Retina (tissue), 1 donor: ENCODE measurements at regions not wholly inside any gene's neighbourhood (a gene's known extent, or its start where the extent isn't known, plus 50 kb on each side); places are given as distances from the start of the nearest gene placed in this dataset.

Experiments
- DNase-seq: peaks from one replicate; pipeline ENCODE4 v3.0.0-alpha.2; 2016

DNA sequence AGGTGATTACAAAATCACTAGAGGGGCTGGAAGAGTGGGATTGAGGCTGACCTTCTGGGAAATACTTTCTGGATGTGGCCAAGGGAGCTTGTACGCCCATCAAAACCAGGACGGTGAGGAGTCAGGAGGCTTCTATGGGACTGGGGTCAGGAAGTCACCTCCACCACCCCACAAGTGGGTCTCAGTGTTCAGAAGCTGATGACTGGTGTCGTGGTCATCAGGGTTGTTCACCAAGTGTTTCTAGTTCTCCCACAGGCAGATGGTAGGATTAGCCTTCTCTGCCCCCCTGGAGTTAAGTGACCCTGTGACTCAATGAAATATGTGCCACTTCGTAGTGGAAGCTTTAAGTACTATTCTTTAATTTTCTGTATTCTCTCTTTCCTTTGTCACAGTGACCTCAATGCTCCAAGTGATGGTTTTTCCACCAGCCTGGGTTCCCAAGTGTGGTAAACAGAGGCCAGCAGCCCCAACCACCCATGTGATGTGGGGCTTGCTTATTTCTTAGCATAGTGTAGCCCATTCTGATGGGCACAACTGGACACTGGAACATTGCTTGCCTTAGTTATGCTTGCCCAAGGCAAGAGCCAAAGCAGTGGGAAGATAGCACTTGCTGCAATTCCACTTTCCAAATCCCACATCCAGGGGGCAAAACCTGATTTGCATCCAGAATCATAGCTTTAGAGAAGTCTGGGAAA is 258.8 kb downstream of the CYP26B1 start:
- no peak for DNase-seq

DNA sequence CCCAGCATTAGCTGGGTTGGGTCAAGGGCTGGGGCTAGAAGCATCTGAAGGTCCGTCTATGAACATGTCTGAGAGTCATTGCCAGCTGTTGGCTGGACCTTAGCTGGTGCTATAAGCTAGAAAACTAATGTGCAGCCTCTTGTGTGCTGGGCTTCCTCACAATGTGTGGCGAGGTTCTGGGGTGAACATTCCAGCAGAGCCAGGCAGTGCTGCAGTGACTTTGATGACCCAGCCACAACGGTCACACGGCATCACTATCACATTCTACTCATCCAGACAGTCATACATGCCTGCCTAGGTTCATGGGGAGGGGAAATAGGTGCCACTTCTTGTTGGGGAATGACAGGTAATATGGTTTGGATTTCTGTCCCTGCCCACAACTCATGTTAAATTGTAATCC is 260.5 kb downstream of the CYP26B1 start:
- no peak for DNase-seq

DNA sequence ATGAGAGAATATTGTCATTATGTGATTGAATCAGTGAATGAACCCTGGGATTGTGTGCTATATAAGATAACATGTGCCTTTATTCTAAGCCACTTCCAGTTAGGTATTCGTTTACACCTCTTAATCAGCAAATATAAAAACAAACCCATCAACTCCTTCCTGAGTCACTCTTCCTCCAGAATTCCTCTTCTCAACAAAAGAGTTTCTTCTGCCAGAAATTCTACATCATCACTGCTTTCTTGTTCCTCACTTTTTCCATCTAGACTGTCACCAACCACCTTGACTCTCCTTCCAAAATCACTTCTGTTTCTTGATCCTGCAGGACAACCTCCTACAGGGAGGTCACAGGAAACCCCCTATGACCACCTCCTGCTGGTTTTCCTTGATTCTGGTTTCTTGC is 261.4 kb downstream of the CYP26B1 start:
- DNase-seq: no peak

DNA sequence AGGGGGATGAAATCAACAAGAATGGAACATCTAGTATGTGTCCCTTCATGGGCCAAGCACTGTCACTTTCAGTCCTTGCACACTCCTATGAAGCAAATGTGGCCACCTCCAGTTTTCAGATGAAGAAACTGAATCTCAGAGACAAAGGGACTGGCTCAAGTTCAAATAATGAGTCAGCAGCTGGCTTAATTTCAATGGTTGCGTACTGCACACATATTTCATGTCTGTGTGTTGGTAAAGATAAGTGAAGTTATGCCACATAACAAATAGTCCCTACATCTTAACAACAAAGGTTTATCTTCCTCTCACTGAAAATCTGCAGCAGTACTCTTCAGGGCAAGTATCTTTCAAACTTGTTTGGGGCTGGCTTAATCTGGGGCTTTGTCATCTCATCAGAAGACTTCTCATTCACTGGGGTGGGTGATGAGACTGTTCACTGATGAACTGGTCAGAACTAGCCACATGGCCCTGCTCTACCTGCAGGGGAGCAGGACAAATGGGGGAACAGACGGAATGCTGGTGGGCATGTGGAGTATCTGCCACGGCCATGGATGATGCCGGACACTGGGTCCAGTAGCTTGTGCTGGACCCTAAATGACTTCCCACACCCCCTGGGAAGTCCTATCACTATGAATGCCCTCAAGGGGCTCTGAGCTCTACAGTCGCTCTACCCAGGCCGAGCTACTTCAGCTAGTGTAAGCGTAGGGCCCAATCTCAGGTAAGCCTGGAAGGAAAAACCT is 263.2 kb downstream of the CYP26B1 start:
- no peak for DNase-seq

DNA sequence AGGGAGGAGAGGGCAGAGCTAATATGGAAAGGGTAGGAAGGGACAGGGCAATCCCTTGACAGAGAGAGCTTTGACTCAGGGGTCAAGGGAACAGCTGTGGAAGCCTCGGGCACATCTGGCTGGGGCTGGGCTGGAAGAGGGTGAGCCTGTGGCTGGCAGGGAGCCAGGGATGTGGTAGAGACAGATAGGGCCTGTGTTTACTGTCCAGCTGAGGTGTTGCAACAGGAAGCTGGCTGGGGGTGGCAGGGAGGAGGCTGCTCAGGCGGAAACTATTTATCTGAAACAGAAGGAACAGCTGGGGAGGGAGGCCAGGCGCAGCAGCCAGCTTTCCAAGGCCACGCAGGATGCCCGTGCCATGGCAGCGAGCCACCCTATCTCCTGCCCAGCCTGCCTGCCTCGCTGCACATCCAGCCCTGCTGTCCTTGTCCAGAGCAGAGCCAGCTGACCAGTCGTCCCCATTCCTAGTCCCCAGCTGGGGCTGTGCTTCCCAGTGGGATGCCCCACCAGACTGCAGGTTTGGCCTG is 264.7 kb downstream of the CYP26B1 start:
- DNase-seq: peak; percentile 21

DNA sequence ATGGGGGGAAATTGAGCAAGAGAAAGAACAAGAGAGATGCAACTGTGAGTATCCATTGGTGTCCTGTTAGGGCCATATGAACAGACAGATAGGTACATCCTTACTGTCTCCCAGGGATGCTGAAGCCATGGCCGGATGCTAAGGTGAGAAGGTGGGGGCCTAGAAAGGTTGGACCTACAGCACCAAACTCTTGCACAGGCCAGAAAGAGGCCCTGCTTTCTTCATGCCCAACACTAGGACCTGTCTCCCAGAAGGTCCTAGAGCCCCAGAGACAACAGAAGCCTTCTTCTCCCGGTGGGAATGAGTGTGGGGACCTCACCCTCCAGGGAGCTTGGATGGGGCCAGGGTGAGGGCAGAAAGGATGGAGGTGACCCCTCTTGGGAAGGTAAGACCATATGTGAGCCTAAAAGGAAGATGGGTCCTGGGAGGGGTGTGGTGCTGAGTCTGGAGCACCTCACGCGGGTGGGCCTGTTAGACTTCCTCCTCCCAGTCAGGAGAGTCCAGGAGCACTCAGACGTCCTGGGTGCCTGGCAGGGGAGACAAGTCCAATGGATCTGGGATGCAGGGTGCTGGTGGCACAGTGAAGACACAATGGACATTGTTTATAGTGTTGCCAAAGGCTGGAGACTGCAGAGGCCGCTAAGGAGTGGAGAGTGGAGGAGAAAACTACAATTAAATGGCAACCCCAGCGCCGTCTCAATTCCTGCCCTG is 265.3 kb downstream of the CYP26B1 start:
- DNase-seq: no peak

DNA sequence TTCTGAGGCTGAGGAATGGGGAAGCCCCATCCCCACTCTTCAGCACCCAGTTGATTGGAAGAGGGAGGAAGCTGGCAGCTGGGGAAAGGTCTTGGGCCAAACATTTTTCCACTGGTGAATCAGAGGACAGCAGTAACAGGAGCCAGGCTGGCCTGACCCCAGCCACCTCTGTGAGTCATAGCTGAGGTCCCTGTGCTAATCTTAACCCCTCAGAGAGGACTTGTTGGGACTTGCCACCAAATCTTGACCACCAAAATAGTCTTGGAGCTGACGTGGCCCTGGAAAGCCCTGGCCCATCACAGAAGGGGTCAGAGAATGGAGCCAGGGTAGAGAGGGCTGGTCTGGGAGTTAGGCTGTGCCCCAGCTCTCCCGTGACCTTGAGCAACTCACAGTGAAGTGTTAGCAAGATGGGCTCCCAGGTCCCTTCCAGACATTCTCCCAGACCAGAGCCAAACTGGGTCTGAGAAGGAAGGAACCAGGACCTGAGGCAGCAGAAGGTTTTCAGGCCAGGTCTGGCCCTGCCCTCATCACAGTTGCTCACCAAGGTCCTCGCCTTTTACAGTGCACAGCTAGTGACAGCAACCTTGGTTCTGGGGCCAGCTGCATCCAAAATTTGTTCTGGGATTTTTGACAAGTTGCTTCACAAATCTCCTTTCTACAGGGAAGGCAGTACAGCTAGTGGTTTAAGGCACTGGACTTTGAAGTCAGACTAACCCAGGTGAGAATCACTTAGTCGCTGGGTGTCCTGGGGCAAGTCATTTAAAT is 266.6 kb downstream of the CYP26B1 start:
- no peak for DNase-seq

DNA sequence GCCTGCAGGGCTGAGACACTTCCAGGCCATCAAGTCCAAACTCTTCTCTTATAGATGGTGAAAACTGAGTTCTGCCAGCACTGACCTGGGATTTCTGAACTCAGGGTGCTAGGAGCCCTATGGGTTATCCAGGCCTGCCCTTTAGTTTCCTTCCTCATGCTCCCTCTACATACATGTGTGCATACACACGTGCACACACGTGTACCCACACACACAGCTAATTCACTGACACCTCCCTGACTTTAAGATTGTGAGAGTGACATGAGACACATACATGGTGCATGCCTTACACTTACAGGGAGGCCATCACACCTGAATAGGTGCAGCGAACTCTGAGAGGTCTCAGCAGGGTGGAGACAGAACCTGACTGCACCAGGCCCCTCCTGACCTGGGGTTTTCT is 267.4 kb downstream of the CYP26B1 start:
- DNase-seq: no peak

DNA sequence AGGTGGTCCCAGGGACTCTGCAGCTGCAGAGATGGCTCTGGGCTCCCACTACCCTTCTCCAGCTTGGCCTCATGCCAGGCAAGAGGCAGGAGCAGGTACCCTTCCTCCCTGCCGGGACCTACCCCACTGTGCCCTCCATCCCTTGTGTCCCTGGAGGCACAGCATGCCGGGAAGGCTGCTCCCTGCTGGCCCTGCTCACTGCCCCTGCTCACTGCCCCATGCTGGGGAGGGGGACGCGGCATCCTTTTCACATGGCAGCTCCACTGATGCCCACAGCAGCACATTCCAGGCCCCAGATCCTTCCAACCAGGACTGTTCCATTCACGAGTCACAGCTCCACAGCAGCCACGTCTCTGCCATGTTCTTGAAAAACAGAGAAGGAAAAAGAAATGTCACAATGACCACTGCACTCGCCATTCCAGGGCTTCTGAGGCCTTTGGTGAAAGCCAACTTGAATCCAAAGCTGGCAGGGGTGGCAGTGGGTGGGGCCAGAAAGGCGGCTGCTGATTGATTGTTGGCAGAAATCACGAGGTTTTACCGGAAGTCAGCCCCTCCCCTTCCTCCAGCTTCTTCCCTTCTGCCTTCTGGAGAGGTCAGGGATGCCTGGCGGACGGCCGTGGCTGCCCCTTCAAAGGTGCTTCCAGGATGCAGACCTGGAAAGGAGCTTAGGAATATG is 268.0 kb downstream of the CYP26B1 start:
- peak; percentile 15 for DNase-seq

DNA sequence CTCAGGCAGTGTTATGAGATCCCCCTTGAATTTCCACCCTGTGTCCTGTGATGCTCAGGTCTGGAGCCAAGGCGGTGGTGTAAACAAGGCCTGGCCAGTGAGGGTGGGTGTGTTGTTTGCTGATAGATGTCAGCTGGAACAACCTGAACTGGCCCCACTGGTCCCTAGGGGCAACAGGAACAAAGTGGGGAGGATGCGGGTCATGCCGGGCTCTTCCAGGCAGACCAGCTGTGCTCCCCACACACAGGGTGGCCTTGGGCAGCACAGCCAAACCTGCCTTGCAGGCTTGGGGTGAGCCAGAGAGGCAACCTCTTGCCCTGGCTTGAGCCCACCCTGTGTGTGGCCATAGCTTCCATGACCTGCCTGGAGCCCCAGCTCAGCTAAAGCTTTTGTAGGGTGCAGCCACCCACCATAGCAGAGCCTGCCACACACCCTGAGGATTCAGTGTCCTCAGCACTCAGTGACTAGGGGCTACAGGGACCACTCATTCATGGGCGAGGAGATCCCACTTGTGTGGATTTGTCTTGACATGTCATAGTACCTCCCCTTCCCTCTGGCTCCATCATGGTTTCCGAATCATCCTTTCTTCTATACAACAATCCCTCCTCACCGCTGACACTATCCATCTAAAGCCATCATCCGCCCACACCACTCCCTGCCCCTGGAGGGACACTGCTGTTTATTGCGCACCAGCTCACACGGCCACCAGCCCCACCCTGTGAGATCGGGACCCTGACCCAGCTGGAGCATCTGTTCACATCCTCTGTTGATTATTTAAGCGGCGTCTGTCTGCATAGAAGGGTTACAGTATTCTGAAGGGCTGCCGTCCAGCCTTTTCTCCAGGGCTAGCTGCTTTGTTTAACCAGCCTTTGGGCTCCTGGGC is 268.8 kb downstream of the CYP26B1 start:
- peak; percentile 37 for DNase-seq

DNA sequence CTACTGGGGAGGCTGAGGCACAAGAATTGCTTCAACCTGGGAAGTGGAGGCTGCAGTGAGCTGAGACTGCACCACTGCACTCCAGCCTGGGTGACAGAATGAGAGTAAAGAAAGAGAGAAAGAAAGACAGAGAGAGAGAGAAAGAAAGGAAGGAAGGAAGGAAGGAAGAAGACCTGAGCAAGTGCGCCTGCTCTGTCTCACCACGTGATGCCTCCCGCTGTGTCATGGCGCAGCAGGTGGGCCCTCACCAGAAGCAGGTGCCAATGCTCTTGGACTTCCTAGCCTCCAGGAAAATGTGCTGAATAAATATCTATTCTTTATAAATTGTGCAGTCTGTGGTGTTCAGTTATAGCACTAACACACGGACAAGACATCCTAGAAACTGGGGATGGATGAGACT is 270.0 kb downstream of the CYP26B1 start:
- no peak for DNase-seq

DNA sequence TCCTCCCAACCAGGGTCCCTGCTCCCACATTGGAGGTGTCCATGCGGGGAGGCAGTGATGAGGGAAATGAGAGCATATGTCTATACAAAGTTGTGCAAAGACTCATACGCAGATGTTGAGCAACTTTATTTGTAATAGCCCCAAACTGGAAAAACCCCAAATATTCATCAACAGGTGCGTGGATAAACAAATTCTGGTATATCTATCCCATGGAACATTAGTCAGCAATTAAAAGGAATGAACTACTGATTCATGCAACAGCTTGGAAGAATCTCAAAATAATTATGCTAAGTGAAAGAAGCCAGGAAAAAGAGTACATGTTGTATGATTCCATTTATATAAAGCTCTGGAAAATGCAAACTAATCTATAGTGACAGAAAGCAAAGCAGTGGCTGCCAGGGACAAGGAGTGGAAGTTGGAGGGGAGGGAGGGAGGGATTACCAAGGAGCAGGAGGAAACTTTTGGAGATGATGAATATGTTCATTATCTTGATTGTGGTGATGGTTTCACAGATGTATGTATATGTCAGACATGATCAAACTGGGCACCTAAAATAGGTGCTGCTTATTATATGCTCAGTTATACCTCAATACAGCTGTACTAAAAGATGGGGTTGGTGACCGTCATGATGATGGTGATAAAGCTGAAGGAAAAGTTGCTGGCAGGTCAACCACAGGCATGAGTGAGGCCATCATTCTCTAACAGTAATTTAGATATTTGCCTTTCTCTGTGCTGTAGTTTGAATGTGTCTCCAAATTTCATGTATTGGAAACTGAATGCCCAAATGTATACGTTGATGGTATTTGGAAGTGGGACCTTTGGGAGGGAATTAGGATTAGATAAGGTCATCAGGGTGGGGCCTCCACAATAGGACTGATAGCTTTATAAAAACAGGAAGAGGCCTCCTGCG is 270.9 kb downstream of the CYP26B1 start:
- no peak for DNase-seq

DNA sequence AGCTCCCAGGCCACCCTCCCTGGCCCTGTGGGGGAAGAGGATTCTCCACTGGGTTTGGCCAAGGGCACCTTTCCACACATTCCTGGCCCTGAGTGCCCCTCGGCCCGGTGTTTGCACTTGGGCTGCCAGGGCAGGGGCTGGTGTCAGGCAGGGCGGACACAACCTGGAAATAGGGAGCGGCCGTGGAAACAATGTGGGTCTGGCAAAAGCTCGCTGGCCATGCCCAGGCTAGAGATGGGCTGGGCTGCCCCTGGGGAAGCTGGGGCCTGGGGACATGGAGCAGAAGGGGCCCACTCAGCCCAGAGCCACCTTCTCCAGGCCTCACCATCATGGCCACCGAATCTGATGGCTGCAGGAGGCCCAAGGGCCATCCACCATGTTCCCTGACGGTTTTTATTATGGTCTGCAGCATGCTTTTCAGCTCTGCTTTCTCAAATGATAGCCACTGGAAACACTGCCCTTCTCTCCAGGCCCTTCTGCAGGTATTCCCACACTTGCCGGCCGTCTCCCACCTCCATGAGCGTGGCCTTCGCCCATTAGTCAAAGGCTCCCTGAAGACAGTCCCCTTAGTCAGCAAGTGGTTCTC is 275.1 kb downstream of the CYP26B1 start:
- no peak for DNase-seq

DNA sequence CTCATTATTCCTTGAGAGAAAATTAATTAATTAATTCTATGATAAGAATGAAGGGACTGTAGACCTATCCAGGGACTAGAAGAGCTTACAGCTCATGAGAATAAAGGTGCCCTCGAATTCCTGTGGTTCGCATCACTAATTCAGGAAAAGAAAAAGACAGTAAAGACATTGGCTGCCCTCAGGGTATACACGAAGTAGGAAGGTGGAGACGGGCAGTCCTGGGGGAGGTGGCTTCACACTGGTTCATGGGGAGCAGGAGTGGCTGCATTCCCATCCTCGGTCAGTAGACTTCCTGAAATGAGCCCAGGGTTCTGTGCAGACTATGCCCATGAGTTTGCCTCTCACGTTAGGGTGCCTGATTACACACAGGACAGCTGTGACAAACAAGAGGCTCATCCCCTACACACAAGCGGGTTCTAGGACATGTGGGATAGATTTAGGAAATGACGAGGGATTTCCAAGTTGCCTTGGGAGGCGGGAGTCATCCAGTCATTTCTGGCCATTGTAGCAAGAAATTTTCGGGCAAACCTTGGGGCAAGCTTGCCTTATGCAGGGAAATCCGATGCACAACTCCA is 282.2 kb downstream of the CYP26B1 start:
- no peak for DNase-seq

DNA sequence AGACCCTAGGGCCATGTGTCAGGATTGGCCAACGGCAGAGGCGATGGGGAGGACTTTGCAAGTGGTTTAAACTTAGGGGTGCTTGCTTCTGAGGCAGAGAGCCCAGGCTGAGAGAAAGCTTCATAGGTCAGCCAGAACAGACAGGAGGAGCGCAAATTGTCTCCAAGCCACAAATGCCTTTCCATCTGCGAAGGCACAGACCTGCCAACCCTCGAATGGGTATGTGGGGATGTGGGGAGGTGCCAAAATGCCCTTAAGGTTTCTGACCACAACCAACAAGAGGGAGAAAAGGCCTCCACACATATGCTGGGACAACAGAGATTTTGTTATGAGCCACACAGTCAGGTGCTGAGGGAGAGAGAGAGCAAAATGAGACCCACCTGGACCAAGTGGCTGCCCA is 283.6 kb downstream of the CYP26B1 start:
- DNase-seq: no peak

DNA sequence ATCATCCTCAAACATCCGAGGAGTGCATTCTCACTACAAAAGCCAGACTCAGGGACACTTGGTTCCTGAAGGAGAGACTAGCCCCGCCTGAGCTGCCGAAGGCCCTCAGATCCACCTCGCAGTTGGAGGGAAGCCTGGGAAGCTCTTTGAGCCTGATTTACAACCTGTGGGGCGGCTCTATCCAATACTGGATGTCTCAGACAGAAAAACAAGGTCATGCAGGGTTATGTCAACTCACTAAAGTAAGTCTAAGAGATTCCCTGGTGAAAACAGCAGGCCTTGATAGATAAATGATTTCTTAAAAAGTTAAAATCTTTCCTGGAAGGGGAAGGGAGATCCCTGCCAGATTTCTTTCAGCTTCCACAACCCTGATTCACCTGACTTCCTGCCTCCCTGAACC is 284.3 kb downstream of the CYP26B1 start:
- no peak for DNase-seq

DNA sequence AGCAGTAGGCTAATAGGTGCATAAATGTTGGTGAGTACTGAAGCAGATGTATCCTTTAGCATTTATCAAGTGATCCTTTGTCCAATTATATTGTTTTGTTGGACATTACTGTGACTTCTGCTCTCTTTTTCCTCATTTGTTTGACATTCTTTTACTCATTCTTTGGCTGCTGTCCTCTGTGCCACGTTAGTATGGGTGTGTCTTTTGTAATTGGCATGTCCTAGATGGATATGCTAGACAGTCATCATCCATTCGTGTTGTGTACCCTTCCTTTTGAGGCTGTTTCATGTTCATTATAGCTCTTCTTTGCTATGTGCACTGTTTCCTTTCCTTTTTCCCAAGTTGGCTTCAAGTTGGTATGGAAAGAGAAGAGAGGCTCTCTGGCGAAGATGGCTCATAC is 284.7 kb downstream of the CYP26B1 start:
- no peak for DNase-seq

DNA sequence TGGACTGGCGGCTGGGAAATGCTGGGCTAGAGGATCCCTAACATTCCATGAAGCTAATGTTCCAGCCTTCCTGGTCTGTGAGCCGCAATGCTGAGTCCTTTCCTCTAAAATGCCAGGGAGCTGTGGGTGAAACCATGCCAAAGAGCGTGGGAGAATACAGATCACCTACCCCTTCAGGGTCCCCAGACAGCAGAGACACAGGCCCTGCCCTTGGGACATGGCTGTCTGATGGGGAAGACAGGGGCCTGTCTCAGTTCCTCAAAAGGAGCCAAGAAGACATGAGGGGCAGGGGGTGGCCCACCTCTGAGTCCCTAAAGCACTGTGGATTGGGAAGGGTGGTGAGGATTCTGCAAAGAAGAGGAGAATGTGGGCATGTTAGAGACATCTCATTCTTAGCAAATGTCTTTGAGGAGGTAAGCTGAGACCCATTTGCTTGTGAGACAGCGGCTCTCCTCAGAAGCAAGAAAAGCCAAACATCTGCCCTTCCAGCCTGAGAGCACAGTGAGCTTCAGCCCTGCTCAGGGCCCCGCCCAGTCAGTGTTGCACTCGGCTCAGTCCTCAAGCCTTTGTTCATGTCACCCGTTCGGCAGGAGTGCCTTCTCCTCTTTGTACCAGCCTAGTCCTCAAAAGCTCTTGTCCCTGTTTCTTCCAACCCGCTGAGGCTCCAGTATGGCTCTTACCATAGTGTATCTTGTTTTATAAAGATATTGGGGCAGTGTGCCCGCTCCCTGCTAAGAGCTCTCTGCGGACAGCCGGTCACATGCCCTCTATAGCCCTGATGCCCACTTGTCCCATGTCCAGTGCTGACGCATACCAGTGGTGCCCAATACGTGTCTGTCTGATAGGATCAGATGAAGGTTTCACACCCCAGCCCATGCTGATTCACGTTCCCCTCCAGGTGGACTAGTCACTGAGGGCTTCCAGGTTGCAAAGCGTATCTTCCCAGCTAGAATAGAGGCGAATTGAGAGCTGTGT is 286.2 kb downstream of the CYP26B1 start:
- DNase-seq: no peak
